ENCODE measurements at regions not wholly inside any gene's neighbourhood (a gene's known extent, or its start where the extent isn't known, plus 50 kb on each side); places are given as distances from the start of the nearest gene placed in this dataset.

DNA sequence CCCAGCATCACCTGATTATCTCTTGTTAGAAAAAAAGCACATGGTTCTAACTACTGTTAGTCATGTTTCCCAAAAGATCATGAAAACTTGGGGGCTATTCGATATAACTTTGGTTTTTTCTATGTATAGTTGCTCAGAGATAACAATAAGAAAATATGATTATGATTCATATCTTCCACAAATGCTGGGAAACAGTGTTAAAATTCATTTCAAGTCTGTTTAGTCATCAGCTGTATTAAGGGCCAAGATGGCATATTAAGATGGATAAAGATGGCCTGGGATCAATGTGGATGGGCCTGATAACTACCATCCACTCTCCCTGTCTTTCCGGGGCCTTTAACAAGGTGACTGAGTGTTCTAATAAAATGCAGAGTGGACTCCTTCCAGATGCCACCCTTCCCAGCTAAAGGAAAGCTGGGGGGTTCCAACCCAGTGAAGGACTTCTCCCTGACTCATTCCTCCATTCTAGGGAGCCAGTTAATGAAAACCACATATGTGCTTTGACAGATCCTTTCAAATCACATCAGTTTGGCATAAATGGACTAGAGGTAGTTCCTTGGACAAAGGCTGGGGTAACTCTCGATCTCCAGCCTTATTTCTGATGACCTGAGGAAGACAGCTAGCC lies 221.6 kb downstream of the VAPA start:
- H3K36me3 Mint-ChIP-seq (ENCODE audit: insufficient read depth in 1 of 3, low read depth in 3 of 3), result no peaks in the 10 kb centered on the region
- no peak for DNase-seq
- Histone ChIP-seq H3K27ac (ENCODE audit: insufficient read length, low read depth, low read length) (no peak overlapping the region), H2AK5ac (ENCODE audit: insufficient read length, low read length) (no peak overlapping the region), H2BK5ac (ENCODE audit: insufficient read length, low read length) (no peak overlapping the region), H3K27me3 (ENCODE audit: insufficient read depth, low read length) (no peaks in the 10 kb centered on the region), H3K14ac (ENCODE audit: insufficient read depth, low read length) (no peak overlapping the region), H2BK20ac (ENCODE audit: low read depth, low read length, poor library complexity, severe bottlenecking) (no peak overlapping the region), H2BK15ac (ENCODE audit: low read depth, low read length) (no peak overlapping the region), H3K79me1 (ENCODE audit: insufficient read depth, low read depth, low read length, poor library complexity, severe bottlenecking) (no peaks in the 10 kb centered on the region), H2BK120ac (ENCODE audit: low read depth, low read length, poor library complexity, severe bottlenecking) (no peak overlapping the region), H3K9ac (ENCODE audit: extremely low read depth, insufficient read length, low read length) (no peak overlapping the region), H3K79me2 (ENCODE audit: insufficient read depth, low read length) (no peaks in the 10 kb centered on the region), H3K4me2 (ENCODE audit: insufficient read depth, insufficient read length, low read length) (no peak overlapping the region), H4K8ac (replicated peaks; ENCODE audit: insufficient read length, low read depth, low read length) (no peak overlapping the region), H3T11ph (ENCODE audit: low read length) (no peak overlapping the region), H3K9me3 (ENCODE audit: control insufficient read depth, low read depth, low read length) (no peaks in the 10 kb centered on the region), H3K4ac (ENCODE audit: low read depth, low read length) (no peak overlapping the region), H3K18ac (ENCODE audit: insufficient read length, low read depth, low read length) (no peak overlapping the region), H4K5ac (ENCODE audit: insufficient read length, low read depth, low read length) (no peak overlapping the region), H4K91ac (ENCODE audit: insufficient read length, low read depth, low read length) (no peak overlapping the region), H2BK12ac (ENCODE audit: insufficient read length, low read depth, low read length) (no peak overlapping the region), H2AFZ (ENCODE audit: low read length) (no peak overlapping the region), H4K20me1 (ENCODE audit: control insufficient read depth, insufficient read depth, insufficient read length) (no peaks in the 10 kb centered on the region), H3K23me2 (ENCODE audit: insufficient read length, low read depth, low read length, poor library complexity, severe bottlenecking) (peaks cover 10% of the 10 kb centered on the region), H3K4me1 (ENCODE audit: insufficient read depth, low read length) (peaks cover 8% of the 10 kb centered on the region; the same call in 1 of the 2 replicates), H3K56ac (ENCODE audit: insufficient read length, low read depth, low read length) (no peak overlapping the region), H3K23ac (ENCODE audit: insufficient read length, low read depth, low read length) (no peak overlapping the region)
- peaks cover 13% of the 10 kb centered on the region for H3K27me3 Mint-ChIP-seq (ENCODE audit: low read depth)
- no peak overlapping the region for H3K27ac Mint-ChIP-seq
- no peak overlapping the region; a peak in 1 of 5 replicates for H3K4me3 Mint-ChIP-seq
- WGBS (ENCODE audit: extremely low coverage, insufficient read length, low lambda C conversion rate), result no CpG with 5 or more reads among the region's 3 CpGs
- H3K4me1 Mint-ChIP-seq, result peaks cover 33% of the 10 kb centered on the region in 2 experiments
- H3K9me3 Mint-ChIP-seq, result peaks cover 0 to 3% of the 10 kb centered on the region in 2 experiments; a peak in 1 of 5 replicates
- TF ChIP-seq, protein P1, sequence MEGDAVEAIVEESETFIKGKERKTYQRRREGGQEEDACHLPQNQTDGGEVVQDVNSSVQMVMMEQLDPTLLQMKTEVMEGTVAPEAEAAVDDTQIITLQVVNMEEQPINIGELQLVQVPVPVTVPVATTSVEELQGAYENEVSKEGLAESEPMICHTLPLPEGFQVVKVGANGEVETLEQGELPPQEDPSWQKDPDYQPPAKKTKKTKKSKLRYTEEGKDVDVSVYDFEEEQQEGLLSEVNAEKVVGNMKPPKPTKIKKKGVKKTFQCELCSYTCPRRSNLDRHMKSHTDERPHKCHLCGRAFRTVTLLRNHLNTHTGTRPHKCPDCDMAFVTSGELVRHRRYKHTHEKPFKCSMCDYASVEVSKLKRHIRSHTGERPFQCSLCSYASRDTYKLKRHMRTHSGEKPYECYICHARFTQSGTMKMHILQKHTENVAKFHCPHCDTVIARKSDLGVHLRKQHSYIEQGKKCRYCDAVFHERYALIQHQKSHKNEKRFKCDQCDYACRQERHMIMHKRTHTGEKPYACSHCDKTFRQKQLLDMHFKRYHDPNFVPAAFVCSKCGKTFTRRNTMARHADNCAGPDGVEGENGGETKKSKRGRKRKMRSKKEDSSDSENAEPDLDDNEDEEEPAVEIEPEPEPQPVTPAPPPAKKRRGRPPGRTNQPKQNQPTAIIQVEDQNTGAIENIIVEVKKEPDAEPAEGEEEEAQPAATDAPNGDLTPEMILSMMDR (conservative IDR thresholded peaks at IDR 0.05), result no peak

Data from H9 (cell line).